HCT116 (cell line): ENCODE measurements at regions not wholly inside any gene's neighbourhood (a gene's known extent, or its start where the extent isn't known, plus 50 kb on each side); places are given as distances from the start of the nearest gene placed in this dataset.

Experiments
- ATF3 ChIP-seq: IDR thresholded peaks from 2 replicates; pipeline ENCODE4 v1.6.1; 2012
- CTCF ChIP-seq, 3 experiments: fragments of 200-600 bp in 1 of 3; sonication (generic) in 1 of 3; IDR thresholded peaks in 2 of 3; conservative IDR thresholded peaks in 1 of 3; 2 replicates each; pipeline ENCODE4 v1.5.1; 2012 to 2017; ENCODE audit warnings: low read depth in 2 of 3, low read length in 2 of 3, antibody characterized with exemption in 1 of 3, borderline replicate concordance in 1 of 3, control low read depth in 1 of 3, mild to moderate bottlenecking in 1 of 3, mixed read lengths in 1 of 3, mixed run types in 1 of 3, moderate library complexity in 1 of 3; ENCODE audit not compliant: insufficient read depth in 1 of 3
- EZH2 ChIP-seq: fragments of 200-600 bp; sonication (generic); IDR thresholded peaks from 2 replicates; pipeline ENCODE4 v1.6.1; 2017; ENCODE audit warnings: antibody characterized with exemption, mixed run types
- FOSL1 ChIP-seq: IDR thresholded peaks from 2 replicates; pipeline ENCODE4 v1.6.1; 2012; ENCODE audit warnings: low read depth
- POLR2A ChIP-seq: IDR thresholded peaks from 2 replicates; pipeline ENCODE4 v1.7.0; 2011; ENCODE audit warnings: borderline replicate concordance; ENCODE audit not compliant: insufficient read depth, insufficient read length; ENCODE audit errors: extremely low read depth
- POLR2AphosphoS5 ChIP-seq: IDR thresholded peaks from 2 replicates; pipeline ENCODE4 v1.6.1; 2011; ENCODE audit warnings: mild to moderate bottlenecking, low read depth, low read length, moderate library complexity
- RAD21 ChIP-seq: IDR thresholded peaks from 2 replicates; pipeline ENCODE4 v1.6.1; 2012; ENCODE audit warnings: low read depth, mild to moderate bottlenecking
- SIN3A ChIP-seq: IDR thresholded peaks from 2 replicates; pipeline ENCODE4 v1.6.1; 2012; ENCODE audit warnings: low read depth
- ZFX ChIP-seq: fragments of 450-650 bp; IDR thresholded peaks from 2 replicates; pipeline ENCODE4 v1.6.1; 2017
- ZNF274 ChIP-seq: fragments of 200-500 bp; sonication (Bioruptor generic); IDR thresholded peaks from 2 replicates; pipeline ENCODE4 v1.6.1; 2014; ENCODE audit warnings: mild to moderate bottlenecking, low read depth, low read length, inconsistent platforms

- TF ChIP-seq CTCF (IDR thresholded peaks at IDR 0.05 in 2 of 3, conservative IDR thresholded peaks at IDR 0.05 in 1 of 3; ENCODE audit: borderline replicate concordance in 1 of 3, insufficient read depth in 1 of 3, low read depth in 2 of 3, low read length in 2 of 3), result no peak
- no peak for TF ChIP-seq ATF3
- TF ChIP-seq POLR2A, result no peak
- TF ChIP-seq EZH2, result no peak
- TF ChIP-seq FOSL1, result no peak
- no peak for TF ChIP-seq ZFX
- no peak for TF ChIP-seq RAD21
- TF ChIP-seq SIN3A, result no peak
- no peak for TF ChIP-seq ZNF274
- TF ChIP-seq POLR2AphosphoS5, result no peak
These were observed 88.0 kb upstream of the TNS3 start for GRCh38 chr7:47669901-47670384.
